NCI-H2081 treated with DMSO at 0.1 percent for 48 hours (cell line): ENCODE measurements at regions not wholly inside any gene's neighbourhood (a gene's known extent, or its start where the extent isn't known, plus 50 kb on each side); places are given as distances from the start of the nearest gene placed in this dataset.

Experiments
- DNase-seq: peaks from one replicate; lab custom pipeline; 2025; lab: John Stamatoyannopoulos, UW

- DNase-seq: no peak
Observed at GRCh38 chr3:23746441-23746840, 59.3 kb upstream of the UBE2E1 start.

GRCh38 chr3:23747841-23748240 is 57.9 kb upstream of the UBE2E1 start:
- DNase-seq: no peak

GRCh38 chr3:23748398-23749110 is 57.2 kb upstream of the UBE2E1 start:
- no peak for DNase-seq

- DNase-seq: no peak
Observed at GRCh38 chr3:23749609-23750008, 56.1 kb upstream of the UBE2E1 start.

GRCh38 chr3:23750573-23751210 is 55.1 kb upstream of the UBE2E1 start:
- no peak for DNase-seq

- DNase-seq: no peak
Observed at GRCh38 chr3:23751212-23751723, 54.5 kb upstream of the UBE2E1 start.

GRCh38 chr3:23752126-23752525 is 53.6 kb upstream of the UBE2E1 start:
- DNase-seq: no peak

GRCh38 chr3:23754215-23754614 is 51.5 kb upstream of the UBE2E1 start:
- no peak for DNase-seq
